GM19438 (cell line): ENCODE measurements at regions not wholly inside any gene's neighbourhood (a gene's known extent, or its start where the extent isn't known, plus 50 kb on each side); places are given as distances from the start of the nearest gene placed in this dataset.

Source experiments
- ATAC-seq: cut with Tn5 transposase; IDR thresholded peaks from one replicate; pipeline ENCODE4 v1.9.1; 2021; ENCODE audit warnings: low read depth; ENCODE audit not compliant: unreplicated experiment

- ATAC-seq: no peak
These were observed 923.0 kb upstream of the NR2F2 start for GRCh38 chr15:95407534-95407933.

- no peak for ATAC-seq
These were observed 921.3 kb upstream of the NR2F2 start for GRCh38 chr15:95409211-95409610.

GRCh38 chr15:95409626-95410310 is 920.7 kb upstream of the NR2F2 start:
- ATAC-seq: no peak

- no peak for ATAC-seq
These were observed 919.7 kb upstream of the NR2F2 start for GRCh38 chr15:95410757-95411156.

- ATAC-seq: no peak
These were observed 913.9 kb upstream of the NR2F2 start for GRCh38 chr15:95416576-95416975.

- ATAC-seq: no peak
These were observed 912.7 kb upstream of the NR2F2 start for GRCh38 chr15:95417761-95418160.

- no peak for ATAC-seq
These were observed 908.2 kb upstream of the NR2F2 start for GRCh38 chr15:95422255-95422654.

- no peak for ATAC-seq
These were observed 904.6 kb upstream of the NR2F2 start for GRCh38 chr15:95425859-95426258.

GRCh38 chr15:95429345-95429744 is 901.2 kb upstream of the NR2F2 start:
- no peak for ATAC-seq

GRCh38 chr15:95431518-95431917 is 899.0 kb upstream of the NR2F2 start:
- ATAC-seq: no peak

- ATAC-seq: no peak
These were observed 897.6 kb upstream of the NR2F2 start for GRCh38 chr15:95432878-95433405.

GRCh38 chr15:95439922-95440376 is 890.6 kb upstream of the NR2F2 start:
- ATAC-seq: no peak

- ATAC-seq: no peak
These were observed 889.8 kb upstream of the NR2F2 start for GRCh38 chr15:95440712-95441111.

GRCh38 chr15:95442107-95442719 is 888.3 kb upstream of the NR2F2 start:
- ATAC-seq: no peak

GRCh38 chr15:95444860-95445259 is 885.6 kb upstream of the NR2F2 start:
- ATAC-seq: no peak

GRCh38 chr15:95446854-95447253 is 883.6 kb upstream of the NR2F2 start:
- ATAC-seq: no peak

- ATAC-seq: no peak
These were observed 883.0 kb upstream of the NR2F2 start for GRCh38 chr15:95447486-95447885.

- no peak for ATAC-seq
These were observed 881.8 kb upstream of the NR2F2 start for GRCh38 chr15:95448531-95449229.

- ATAC-seq: no peak
These were observed 881.3 kb upstream of the NR2F2 start for GRCh38 chr15:95449230-95449628.

GRCh38 chr15:95450413-95450812 is 880.1 kb upstream of the NR2F2 start:
- no peak for ATAC-seq

GRCh38 chr15:95451938-95452337 is 878.6 kb upstream of the NR2F2 start:
- no peak for ATAC-seq
